Mucosa of descending colon (tissue), 3 donors: ENCODE measurements at regions not wholly inside any gene's neighbourhood (a gene's known extent, or its start where the extent isn't known, plus 50 kb on each side); places are given as distances from the start of the nearest gene placed in this dataset.
"Not testable (repeated sequence)": the region's sequence is repeated elsewhere in the genome, so short reads cannot be mapped to it uniquely, and the experiment has no call there.

Experiments used
- ATAC-seq: fragments of 200-7000 bp; cut with Tn5 transposase; one replicate; pipeline ENCODE4 v1.9.1; 2020; ENCODE audit warnings: mild to moderate bottlenecking, moderate library complexity
- DNase-seq, 3 donors: peaks; one replicate each; pipeline ENCODE4 v3.0.0-alpha.2; 2020
- H3K36me3 ChIP-seq: fragments of 200-600 bp; one replicate; pipeline ENCODE4 v1.8.0; 2021; ENCODE audit warnings: low read depth, mild to moderate bottlenecking
- H3K4me1 ChIP-seq: fragments of 200-600 bp; one replicate; pipeline ENCODE4 v1.8.0; 2021; ENCODE audit warnings: low read depth, mild to moderate bottlenecking
- H3K4me3 ChIP-seq: fragments of 200-600 bp; one replicate; pipeline ENCODE4 v1.8.0; 2021; ENCODE audit warnings: mild to moderate bottlenecking
- H3K9me3 ChIP-seq: fragments of 200-600 bp; one replicate; pipeline ENCODE4 v1.8.0; 2021; ENCODE audit warnings: mild to moderate bottlenecking
- CTCF ChIP-seq: fragments of 200-600 bp; IDR thresholded peaks from one replicate; pipeline ENCODE4 v1.8.0; 2022; ENCODE audit warnings: antibody characterized with exemption, mild to moderate bottlenecking
- intact Hi-C, 2 donors: fragments of 100-400 bp; cut with DNase I in 1 of 2; cut with micrococcal nuclease in 1 of 2; formaldehyde crosslinking; loops; one replicate each; pipeline versions ENCODE4 v1.11.0 to v1.11.1; 2022; cut with DNase I, micrococcal nuclease
- donor health status: DM: no; HTN: no; CAD: no; lungs with moderate emphysema.
- donor health status: DM: no; HTN: no; CAD: no.
- donor health status: DM: no; HTN: yes; CAD: no.

- no peak for ATAC-seq
- no peak for TF ChIP-seq CTCF
- Histone ChIP-seq H3K9me3 (no peaks in the 10 kb centered on the region), H3K36me3 (no peaks in the 10 kb centered on the region), H3K4me1 (no peaks in the 10 kb centered on the region), H3K4me3 (no peak overlapping the region)
- intact Hi-C loops, result no loop called here
- no peak for DNase-seq
These were observed 85.1 kb upstream of the NAV2 start for GRCh38 chr11:19627566-19627965.

- no peak for ATAC-seq
- no peak for TF ChIP-seq CTCF
- intact Hi-C loops, result no loop called here
- Histone ChIP-seq H3K4me1 (no peaks in the 10 kb centered on the region), H3K9me3 (no peaks in the 10 kb centered on the region), H3K4me3 (no peak overlapping the region), H3K36me3 (no peaks in the 10 kb centered on the region)
- DNase-seq, result no peak
These were observed 87.2 kb upstream of the NAV2 start for GRCh38 chr11:19625438-19625837.

GRCh38 chr11:19617696-19618523, 94.7 kb upstream of the NAV2 start:
- H3K9me3 ChIP-seq, result no peaks in the 10 kb centered on the region
- intact Hi-C loops, result no loop called here
- TF ChIP-seq CTCF, result no peak
- no peak for ATAC-seq
- H3K4me3 ChIP-seq, result no peak overlapping the region
- no peak for DNase-seq
- H3K36me3 ChIP-seq, result no peaks in the 10 kb centered on the region
- no peaks in the 10 kb centered on the region for H3K4me1 ChIP-seq

- no peak for ATAC-seq
- Histone ChIP-seq H3K9me3 (peaks cover 8% of the 10 kb centered on the region), H3K4me3 (no peak overlapping the region), H3K4me1 (no peaks in the 10 kb centered on the region), H3K36me3 (no peaks in the 10 kb centered on the region)
- TF ChIP-seq CTCF, result no peak
- intact Hi-C loops, result no loop called here
- DNase-seq, result no peak
These were observed 97.1 kb upstream of the NAV2 start for GRCh38 chr11:19615341-19616183.

- no peak for TF ChIP-seq CTCF
- H3K9me3 ChIP-seq, result peaks cover 8% of the 10 kb centered on the region
- ATAC-seq (no peak), DNase-seq (no peak)
- H3K36me3 ChIP-seq, result no peaks in the 10 kb centered on the region
- H3K4me1 ChIP-seq, result no peaks in the 10 kb centered on the region
- intact Hi-C loops, result no loop called here
- H3K4me3 ChIP-seq, result no peak overlapping the region
These were observed 98.2 kb upstream of the NAV2 start for GRCh38 chr11:19614370-19614940.

- H3K4me1 ChIP-seq, DNase-seq, intact Hi-C loops, H3K4me3 ChIP-seq, ATAC-seq, H3K36me3 ChIP-seq, H3K9me3 ChIP-seq: not testable (repeated sequence)
These were observed 100.6 kb upstream of the NAV2 start for GRCh38 chr11:19612025-19612424.
